GM12878 (cell line): ENCODE measurements at regions not wholly inside any gene's neighbourhood (a gene's known extent, or its start where the extent isn't known, plus 50 kb on each side); places are given as distances from the start of the nearest gene placed in this dataset.

Source experiments
- BACH1 ChIP-seq: fragments of 450-650 bp; IDR thresholded peaks from 2 replicates; pipeline ENCODE4 v1.6.1; 2017; ENCODE audit warnings: mild to moderate bottlenecking, borderline replicate concordance
- CEBPB ChIP-seq, 2 experiments: fragments of 150-350 bp in 1 of 2; IDR thresholded peaks; 2 replicates each; pipeline ENCODE4 v1.6.1; 2012 to 2014; ENCODE audit warnings: low read depth in 2 of 2, low read length in 2 of 2, borderline replicate concordance in 1 of 2, inconsistent platforms in 1 of 2
- E4F1 ChIP-seq: fragments of 450-650 bp; IDR thresholded peaks from 2 replicates; pipeline ENCODE4 v1.6.1; 2018; ENCODE audit warnings: borderline replicate concordance, mild to moderate bottlenecking; ENCODE audit not compliant: partially characterized antibody
- FOXM1 ChIP-seq: IDR thresholded peaks from 2 replicates; pipeline ENCODE4 v1.6.1; 2012; ENCODE audit warnings: low read depth, mild to moderate bottlenecking, inconsistent platforms, low read length, moderate library complexity
- IKZF2 ChIP-seq, 2 experiments: fragments of 450-650 bp; IDR thresholded peaks; 2 replicates each; pipeline ENCODE4 v1.6.1; 2017; ENCODE audit warnings: mild to moderate bottlenecking in 2 of 2, moderate library complexity in 2 of 2
- IRF3 ChIP-seq: fragments of 450-650 bp; IDR thresholded peaks from 2 replicates; pipeline ENCODE4 v1.6.1; 2014; ENCODE audit warnings: mild to moderate bottlenecking
- MYC ChIP-seq: IDR thresholded peaks from 2 replicates; pipeline ENCODE4 v1.6.1; 2011; ENCODE audit warnings: mild to moderate bottlenecking, low read length, moderate library complexity, inconsistent platforms; ENCODE audit not compliant: insufficient read depth, insufficient replicate concordance, insufficient read length, severe bottlenecking
- NKRF ChIP-seq: fragments of 450-650 bp; conservative IDR thresholded peaks from 2 replicates; pipeline ENCODE4 v1.6.1; 2017; ENCODE audit warnings: mild to moderate bottlenecking, moderate library complexity
- POLR2A ChIP-seq: IDR thresholded peaks from 2 replicates; pipeline ENCODE4 v1.6.1; 2011; ENCODE audit warnings: low read depth, mild to moderate bottlenecking, low read length
- POU2F2 ChIP-seq: IDR thresholded peaks from 3 replicates; pipeline ENCODE4 v1.6.1; 2011; ENCODE audit warnings: low read depth, mild to moderate bottlenecking, low read length, borderline replicate concordance
- RB1 ChIP-seq: fragments of 450-650 bp; formaldehyde crosslinking; IDR thresholded peaks from 2 replicates; pipeline ENCODE4 v1.6.1; 2017; ENCODE audit warnings: mild to moderate bottlenecking, borderline replicate concordance
- SPI1 ChIP-seq: IDR thresholded peaks from 2 replicates; pipeline ENCODE4 v1.6.1; 2011; ENCODE audit warnings: low read depth, mild to moderate bottlenecking, low read length, moderate library complexity, borderline replicate concordance; ENCODE audit not compliant: insufficient read depth
- STAT3 ChIP-seq: IDR thresholded peaks from 2 replicates; pipeline ENCODE4 v1.6.1; 2011; ENCODE audit warnings: low read depth, low read length, improper control_type of control experiment
- TBL1XR1 ChIP-seq: IDR thresholded peaks from 2 replicates; pipeline ENCODE4 v1.6.1; 2012; ENCODE audit warnings: low read depth, low read length, improper control_type of control experiment
- WRNIP1 ChIP-seq: IDR thresholded peaks from 2 replicates; pipeline ENCODE4 v1.6.1; 2011; ENCODE audit warnings: low read depth, low read length, improper control_type of control experiment, borderline replicate concordance
- YBX1 ChIP-seq: fragments of 450-650 bp; IDR thresholded peaks from 2 replicates; pipeline ENCODE4 v1.6.1; 2016; ENCODE audit warnings: antibody characterized with exemption
- ZBTB11 ChIP-seq: fragments of 450-650 bp; formaldehyde crosslinking; IDR thresholded peaks from 2 replicates; pipeline ENCODE4 v1.5.0; 2022; ENCODE audit warnings: mild to moderate bottlenecking, missing genetic modification characterization
- ZNF207 ChIP-seq: fragments of 450-650 bp; IDR thresholded peaks from 2 replicates; pipeline ENCODE4 v1.6.1; 2014; ENCODE audit warnings: antibody characterized with exemption, mild to moderate bottlenecking, borderline replicate concordance
- ZNF217 ChIP-seq: fragments of 450-650 bp; IDR thresholded peaks from 2 replicates; pipeline ENCODE4 v1.6.1; 2017; ENCODE audit warnings: antibody characterized with exemption, mild to moderate bottlenecking

- TF ChIP-seq NKRF = no peak
- peak; percentile 77 for TF ChIP-seq FOXM1
- no peak for TF ChIP-seq E4F1
- no peak for TF ChIP-seq CEBPB (IDR thresholded peaks at IDR 0.05; ENCODE audit: borderline replicate concordance in 1 of 2, low read depth in 2 of 2, low read length in 2 of 2)
- no peak for TF ChIP-seq WRNIP1
- TF ChIP-seq YBX1 = no peak
- no peak for TF ChIP-seq MYC
- no peak for TF ChIP-seq POU2F2
- no peak for TF ChIP-seq IRF3
- TF ChIP-seq TBL1XR1 = no peak
- no peak; the same call in 1 of the 2 replicates for TF ChIP-seq BACH1
- TF ChIP-seq ZBTB11 (CRISPR knock-in tag) = no peak
- TF ChIP-seq RB1 = no peak; the same call in 1 of the 2 replicates
- TF ChIP-seq SPI1 = peak; percentile 97
- 0 out of 2 replicates have a peak, but pooled peaks have one; percentile 53 for TF ChIP-seq ZNF217
- no peak for TF ChIP-seq ZNF207
- TF ChIP-seq IKZF2 (IDR thresholded peaks at IDR 0.05) = peak; percentile 94
- no peak for TF ChIP-seq STAT3
- TF ChIP-seq POLR2A = no peak
Measured at GRCh38 chr3:182729903-182730674, 63.2 kb upstream of the ATP11B start (continued).
